Mesendoderm (in vitro differentiated cells): ENCODE measurements at regions not wholly inside any gene's neighbourhood (a gene's known extent, or its start where the extent isn't known, plus 50 kb on each side); places are given as distances from the start of the nearest gene placed in this dataset.

ENCODE experiments used
- DNase-seq: peaks from one replicate; pipeline ENCODE4 v3.0.0; 2013
- H2AK5ac ChIP-seq: 2 replicates; pipeline ENCODE4 v1.6.1; 2013; ENCODE audit warnings: low read length, inconsistent platforms
- H2BK120ac ChIP-seq: 2 replicates; pipeline ENCODE4 v1.6.1; 2013; ENCODE audit warnings: low read depth, mild to moderate bottlenecking, low read length, moderate library complexity, mixed read lengths
- H2BK15ac ChIP-seq: replicated peaks from 2 replicates; pipeline ENCODE4 v1.6.1; 2013; ENCODE audit warnings: low read depth, mild to moderate bottlenecking, moderate library complexity
- H2BK5ac ChIP-seq: 2 replicates; pipeline ENCODE4 v1.6.1; 2013; ENCODE audit warnings: low read length, inconsistent platforms
- H3K18ac ChIP-seq: 2 replicates; pipeline ENCODE4 v1.6.1; 2013; ENCODE audit warnings: mild to moderate bottlenecking, low read length, mixed read lengths
- H3K23ac ChIP-seq: one replicate; pipeline ENCODE4 v1.6.1; 2013; ENCODE audit warnings: low read length
- H3K27ac ChIP-seq: 2 replicates; pipeline ENCODE4 v1.5.1; 2013; ENCODE audit warnings: low read depth, mild to moderate bottlenecking, inconsistent platforms, low read length, moderate library complexity
- H3K27me3 ChIP-seq: 2 replicates; pipeline ENCODE4 v1.6.1; 2013; ENCODE audit warnings: low read length, control low read depth, mild to moderate bottlenecking, inconsistent platforms; ENCODE audit not compliant: insufficient read depth, poor library complexity
- H3K36me3 ChIP-seq: 2 replicates; pipeline ENCODE4 v1.6.1; 2013; ENCODE audit warnings: low read length, inconsistent platforms; ENCODE audit not compliant: control insufficient read depth, insufficient read depth
- H3K4ac ChIP-seq: one replicate; pipeline ENCODE4 v1.6.1; 2013; ENCODE audit warnings: low read depth, mild to moderate bottlenecking, low read length, moderate library complexity
- H3K4me1 ChIP-seq: 2 replicates; pipeline ENCODE4 v1.6.1; 2013; ENCODE audit warnings: low read depth, low read length, inconsistent platforms; ENCODE audit not compliant: control insufficient read depth
- H3K4me2 ChIP-seq: 2 replicates; pipeline ENCODE4 v1.6.1; 2013; ENCODE audit warnings: low read length
- H3K4me3 ChIP-seq: 2 replicates; pipeline ENCODE4 v1.5.1; 2013; ENCODE audit warnings: mild to moderate bottlenecking, low read length
- H3K56ac ChIP-seq: one replicate; pipeline ENCODE4 v1.6.1; 2013; ENCODE audit warnings: low read length
- H3K79me1 ChIP-seq: 2 replicates; pipeline ENCODE4 v1.6.1; 2013; ENCODE audit warnings: low read length, inconsistent platforms
- H3K79me2 ChIP-seq: 2 replicates; pipeline ENCODE4 v1.6.1; 2013; ENCODE audit warnings: mild to moderate bottlenecking, low read length; ENCODE audit not compliant: control insufficient read depth, insufficient read depth
- H3K9ac ChIP-seq: 2 replicates; pipeline ENCODE4 v1.6.1; 2013; ENCODE audit warnings: low read length, inconsistent platforms
- H4K5ac ChIP-seq: one replicate; pipeline ENCODE4 v1.6.1; 2013; ENCODE audit warnings: low read length
- H4K8ac ChIP-seq: one replicate; pipeline ENCODE4 v1.6.1; 2013; ENCODE audit warnings: low read depth, mild to moderate bottlenecking, control low read depth, low read length, moderate library complexity
- WGBS: extraction: QIAGEN DNeasy Blood & Tissue Kit; methylation state at CpG from one replicate; pipeline ENCODE4 v1.1.7; 2013; ENCODE audit warnings: low lambda C conversion rate, missing lambda C conversion rate; ENCODE audit not compliant: insufficient coverage; ENCODE audit errors: extremely low coverage; 5-methylcytosine and 5-hydroxymethylcytosine counted together

GRCh38 chrX:87846956-87847355 lies 329.4 kb downstream of the KLHL4 start:
- Histone ChIP-seq H2AK5ac (no peak overlapping the region), H3K4ac (no peak overlapping the region), H3K4me1 (no peaks in the 10 kb centered on the region), H3K18ac (no peak overlapping the region), H4K8ac (no peak overlapping the region), H2BK5ac (no peak overlapping the region), H3K79me2 (no peaks in the 10 kb centered on the region), H3K56ac (no peak overlapping the region), H3K36me3 (no peaks in the 10 kb centered on the region), H3K23ac (no peak overlapping the region), H3K27me3 (no peaks in the 10 kb centered on the region), H3K79me1 (no peaks in the 10 kb centered on the region), H3K4me3 (no peak overlapping the region), H2BK15ac (no peak overlapping the region), H3K9ac (no peak overlapping the region), H4K5ac (no peak overlapping the region), H3K27ac (no peak overlapping the region), H3K4me2 (no peak overlapping the region), H2BK120ac (no peak overlapping the region)
- no CpG with 5 or more reads among the region's 1 CpG for WGBS
- no peak for DNase-seq

GRCh38 chrX:87873347-87873941 lies 355.8 kb downstream of the KLHL4 start:
- Histone ChIP-seq H3K9ac (no peak overlapping the region), H3K36me3 (no peaks in the 10 kb centered on the region), H3K4ac (no peak overlapping the region), H3K4me3 (no peak overlapping the region), H3K18ac (no peak overlapping the region), H2AK5ac (no peak overlapping the region), H3K4me2 (no peak overlapping the region), H2BK5ac (no peak overlapping the region), H4K5ac (no peak overlapping the region), H4K8ac (no peak overlapping the region), H3K23ac (no peak overlapping the region), H3K79me2 (no peaks in the 10 kb centered on the region), H3K79me1 (no peaks in the 10 kb centered on the region), H3K4me1 (no peaks in the 10 kb centered on the region), H2BK120ac (no peak overlapping the region), H2BK15ac (no peak overlapping the region), H3K56ac (no peak overlapping the region), H3K27me3 (no peaks in the 10 kb centered on the region), H3K27ac (no peak overlapping the region)
- no CpG with 5 or more reads among the region's 2 CpGs for WGBS
- DNase-seq, result no peak

- Histone ChIP-seq H3K4ac (no peak overlapping the region), H3K4me3 (no peak overlapping the region), H4K5ac (no peak overlapping the region), H3K27ac (no peak overlapping the region), H2AK5ac (no peak overlapping the region), H2BK15ac (no peak overlapping the region), H4K8ac (no peak overlapping the region), H3K27me3 (no peaks in the 10 kb centered on the region), H3K79me1 (no peaks in the 10 kb centered on the region), H2BK120ac (no peak overlapping the region), H2BK5ac (no peak overlapping the region), H3K18ac (no peak overlapping the region), H3K9ac (no peak overlapping the region), H3K56ac (no peak overlapping the region), H3K79me2 (no peaks in the 10 kb centered on the region), H3K4me2 (no peak overlapping the region), H3K4me1 (no peaks in the 10 kb centered on the region), H3K36me3 (no peaks in the 10 kb centered on the region), H3K23ac (no peak overlapping the region)
- DNase-seq, result no peak
- no CpG with 5 or more reads among the region's 8 CpGs for whole genome bisulfite sequencing
Measured at GRCh38 chrX:87874043-87874442, 356.4 kb downstream of the KLHL4 start.

GRCh38 chrX:87878926-87879325 lies 361.3 kb downstream of the KLHL4 start:
- Histone ChIP-seq H3K9ac (no peak overlapping the region), H4K8ac (no peak overlapping the region), H3K27ac (no peak overlapping the region), H3K4me1 (no peaks in the 10 kb centered on the region), H3K18ac (no peak overlapping the region), H3K27me3 (no peaks in the 10 kb centered on the region), H3K36me3 (no peaks in the 10 kb centered on the region), H3K4me3 (no peak overlapping the region), H3K4ac (no peak overlapping the region), H2BK5ac (no peak overlapping the region), H2AK5ac (no peak overlapping the region), H4K5ac (no peak overlapping the region), H3K79me1 (no peaks in the 10 kb centered on the region), H3K56ac (no peak overlapping the region), H3K23ac (no peak overlapping the region), H2BK120ac (no peak overlapping the region), H3K4me2 (no peak overlapping the region), H3K79me2 (no peaks in the 10 kb centered on the region), H2BK15ac (no peak overlapping the region)
- DNase-seq, result no peak
- no CpG with 5 or more reads among the region's 10 CpGs for WGBS

GRCh38 chrX:87890437-87890836 lies 372.8 kb downstream of the KLHL4 start:
- H2BK120ac ChIP-seq, result no peak overlapping the region
- no peak overlapping the region for H4K8ac ChIP-seq
- no peak overlapping the region for H2BK5ac ChIP-seq
- no peak overlapping the region for H3K27ac ChIP-seq
- H3K4me1 ChIP-seq, result no peaks in the 10 kb centered on the region
- no peak overlapping the region for H3K18ac ChIP-seq
- no peaks in the 10 kb centered on the region for H3K36me3 ChIP-seq
- no peak overlapping the region for H3K56ac ChIP-seq
- no peak overlapping the region for H3K23ac ChIP-seq
- H2BK15ac ChIP-seq, result no peak overlapping the region
- H3K4me3 ChIP-seq, result no peak overlapping the region
- no peak overlapping the region for H4K5ac ChIP-seq
- no peak overlapping the region for H2AK5ac ChIP-seq
- H3K4ac ChIP-seq, result no peak overlapping the region
- H3K79me2 ChIP-seq, result no peaks in the 10 kb centered on the region
- no peaks in the 10 kb centered on the region for H3K27me3 ChIP-seq
- no peak for DNase-seq
- no peak overlapping the region for H3K4me2 ChIP-seq
- H3K79me1 ChIP-seq, result no peaks in the 10 kb centered on the region
- H3K9ac ChIP-seq, result no peak overlapping the region

DNA sequence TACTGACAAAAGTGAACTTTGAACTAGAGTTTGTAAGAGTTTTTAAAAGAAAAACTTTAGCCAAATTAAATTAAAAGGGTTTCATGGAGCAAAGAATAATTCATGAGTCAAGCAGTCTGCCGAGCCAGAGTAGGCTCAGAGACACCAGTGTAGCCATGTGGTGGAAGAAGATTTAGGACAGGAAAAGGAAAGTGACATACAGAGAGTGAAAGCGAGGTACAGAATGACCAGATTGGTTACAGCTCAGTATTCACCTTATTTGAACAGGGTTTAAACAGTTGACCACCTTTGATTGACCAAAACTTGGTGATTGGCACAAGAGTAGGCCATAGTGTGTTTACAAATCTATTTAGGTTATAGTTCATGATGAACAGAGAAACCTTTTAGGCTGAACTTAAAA lies 377.8 kb downstream of the KLHL4 start:
- Histone ChIP-seq H3K9ac (no peak overlapping the region), H3K79me2 (no peaks in the 10 kb centered on the region), H3K79me1 (no peaks in the 10 kb centered on the region), H3K27me3 (no peaks in the 10 kb centered on the region), H3K4ac (no peak overlapping the region), H3K36me3 (no peaks in the 10 kb centered on the region), H3K4me2 (no peak overlapping the region), H3K4me3 (no peak overlapping the region), H3K4me1 (no peaks in the 10 kb centered on the region), H2BK120ac (no peak overlapping the region), H2BK15ac (no peak overlapping the region), H2AK5ac (no peak overlapping the region), H3K18ac (no peak overlapping the region), H4K5ac (no peak overlapping the region), H4K8ac (no peak overlapping the region), H3K23ac (no peak overlapping the region), H2BK5ac (no peak overlapping the region), H3K27ac (no peak overlapping the region), H3K56ac (no peak overlapping the region)
- no CpG with 5 or more reads among the region's 2 CpGs for WGBS
- no peak for DNase-seq
